ENCODE measurements at regions not wholly inside any gene's neighbourhood (a gene's known extent, or its start where the extent isn't known, plus 50 kb on each side); places are given as distances from the start of the nearest gene placed in this dataset.

DNA sequence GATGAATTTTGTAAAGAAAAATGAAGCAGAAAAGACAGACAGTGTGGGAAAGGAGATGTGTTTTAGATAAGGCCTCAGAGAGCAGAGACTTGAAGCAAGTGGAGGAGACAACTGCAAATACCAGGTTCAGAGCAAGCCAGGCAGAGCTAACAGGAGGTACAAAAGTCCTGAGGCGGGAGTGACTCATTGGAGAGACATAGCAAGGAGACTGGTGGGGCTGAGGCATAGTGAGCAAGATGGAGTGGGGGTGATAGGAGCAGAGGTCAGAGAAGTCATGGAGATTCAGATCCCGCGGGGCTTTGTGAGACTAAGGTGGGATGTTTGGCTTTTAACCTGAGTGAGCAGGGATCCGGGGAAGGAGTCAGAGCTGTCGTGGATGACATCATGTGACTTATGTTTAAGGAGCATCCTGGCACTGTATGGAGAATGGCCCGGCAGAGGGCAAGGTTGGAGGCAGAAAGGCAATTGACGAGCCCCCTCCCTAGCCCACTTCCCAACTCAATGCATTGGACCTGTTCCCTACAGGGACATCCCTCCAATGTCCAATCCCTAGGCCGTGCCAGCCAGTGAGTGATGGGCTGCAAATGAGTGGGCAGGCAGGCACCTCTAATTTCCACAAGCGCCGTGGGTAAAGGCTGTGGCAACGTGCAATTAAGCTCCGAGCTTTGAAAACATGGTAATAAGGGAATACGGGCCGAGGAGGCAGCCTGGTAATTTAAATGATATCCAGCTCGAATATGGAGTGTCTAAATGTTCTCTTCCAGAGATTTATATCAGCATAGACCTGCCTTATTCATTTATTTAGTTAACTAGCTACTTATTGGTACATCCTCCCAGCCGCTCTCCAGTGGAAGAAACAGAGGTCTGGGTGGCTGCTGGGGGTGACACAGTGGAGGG, 206.8 kb upstream of the LHX5 start:
- ATAC-seq (no peak), DNase-seq (no peak)
- H3K36me3 Mint-ChIP-seq (ENCODE audit: low read depth): no peaks in the 10 kb centered on the region
- POLR2A ChIA-PET: no interaction called here
- peaks cover 15% of the 10 kb centered on the region for H3K27me3 Mint-ChIP-seq
- intact Hi-C loops (cut with DNase I, micrococcal nuclease): no loop called here
- no peak overlapping the region for H3K27ac Mint-ChIP-seq
- CTCF ChIA-PET: interaction anchor here (0.8 kb wide), 1 partner anchor 104 kb away, joined by 4 read pairs; no protein-coding TSS in a partner anchor
- no peak overlapping the region for H3K4me3 Mint-ChIP-seq
- H3K9me3 Mint-ChIP-seq (ENCODE audit: low read depth): no peaks in the 10 kb centered on the region
- no peaks in the 10 kb centered on the region for H3K4me1 Mint-ChIP-seq

DNA sequence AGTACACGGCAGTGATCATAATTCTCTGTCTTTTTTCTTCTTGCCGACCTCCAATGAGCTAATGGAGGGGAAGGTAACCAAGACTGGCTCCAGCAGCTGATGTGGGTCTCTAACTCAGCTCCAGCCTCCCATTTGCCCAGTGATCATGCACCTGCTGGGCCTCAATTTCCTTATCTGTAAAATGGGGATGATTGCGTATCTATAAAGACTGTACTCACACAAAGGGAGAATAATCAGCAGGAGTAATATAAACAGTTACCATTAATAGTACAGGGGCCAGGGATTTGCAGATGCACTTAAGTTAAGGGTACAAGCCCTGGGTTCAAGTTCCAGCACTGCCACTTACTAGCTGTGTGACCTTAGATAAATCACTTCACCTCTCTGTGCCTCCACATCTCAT, 204.9 kb upstream of the LHX5 start:
- ChIA-PET CTCF (no interaction called here), POLR2A (no interaction called here)
- intact Hi-C loops (cut with DNase I, micrococcal nuclease): no loop called here
- Mint-ChIP-seq H3K4me1 (no peaks in the 10 kb centered on the region), H3K27ac (no peak overlapping the region), H3K36me3 (ENCODE audit: low read depth) (no peaks in the 10 kb centered on the region), H3K4me3 (no peak overlapping the region), H3K27me3 (peaks cover 18% of the 10 kb centered on the region), H3K9me3 (ENCODE audit: low read depth) (no peaks in the 10 kb centered on the region)
- ATAC-seq (no peak), DNase-seq (no peak)

DNA sequence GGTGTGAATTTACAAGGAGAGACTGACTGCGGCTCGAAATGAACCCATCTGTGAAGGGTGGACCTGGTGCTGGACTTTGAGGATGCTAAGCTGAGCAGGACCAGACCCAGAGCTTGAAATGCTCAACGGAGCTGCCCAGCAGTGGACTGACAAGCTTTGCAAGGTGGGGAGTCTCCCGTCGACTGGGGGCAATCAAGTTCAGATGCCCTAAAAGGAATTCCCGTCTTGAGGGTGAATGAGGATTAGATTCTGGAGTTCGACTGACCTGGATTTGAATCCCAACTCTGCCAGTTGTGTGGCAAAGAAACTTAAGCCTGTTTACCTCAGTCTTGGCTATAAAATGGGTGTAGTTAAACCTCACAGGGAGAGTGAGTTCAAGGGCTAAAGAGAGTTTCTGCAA, 204.4 kb upstream of the LHX5 start:
- Mint-ChIP-seq H3K27ac (no peak overlapping the region), H3K27me3 (peaks cover 20% of the 10 kb centered on the region), H3K36me3 (ENCODE audit: low read depth) (no peaks in the 10 kb centered on the region), H3K4me3 (no peak overlapping the region), H3K4me1 (no peaks in the 10 kb centered on the region), H3K9me3 (ENCODE audit: low read depth) (no peaks in the 10 kb centered on the region)
- CTCF ChIA-PET: interaction anchor here (1.3 kb wide), 1 partner anchor 96 kb away, joined by 3 read pairs; no protein-coding TSS in a partner anchor
- no peak for DNase-seq
- intact Hi-C loops (cut with DNase I, micrococcal nuclease): no loop called here
- no peak for ATAC-seq
- POLR2A ChIA-PET: no interaction called here

DNA sequence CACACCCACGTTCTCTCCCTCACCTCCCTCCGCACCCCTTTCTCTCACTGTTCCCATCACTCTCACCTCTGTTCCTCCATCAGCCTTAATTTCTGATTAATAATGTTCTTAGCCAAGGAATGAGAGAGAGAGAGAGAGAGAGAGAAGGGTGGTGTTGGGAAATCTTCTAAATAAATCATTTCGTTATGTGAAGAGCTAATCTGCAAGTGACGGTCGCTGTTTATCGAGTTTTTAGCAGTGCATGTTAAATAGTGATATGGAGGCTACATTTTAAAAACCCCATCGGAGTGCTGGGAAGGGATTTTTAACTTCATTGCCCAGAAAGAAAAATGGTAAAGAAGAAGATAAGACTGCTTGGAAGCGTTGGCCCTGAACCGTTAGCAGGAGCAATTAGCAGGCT, 203.3 kb upstream of the LHX5 start:
- POLR2A ChIA-PET: no interaction called here
- Mint-ChIP-seq H3K27me3 (peaks cover 25% of the 10 kb centered on the region), H3K4me3 (no peak overlapping the region), H3K4me1 (no peaks in the 10 kb centered on the region), H3K36me3 (ENCODE audit: low read depth) (no peaks in the 10 kb centered on the region), H3K9me3 (ENCODE audit: low read depth) (no peaks in the 10 kb centered on the region), H3K27ac (no peak overlapping the region)
- ATAC-seq (no peak), DNase-seq (no peak)
- intact Hi-C loops (cut with DNase I, micrococcal nuclease): no loop called here
- CTCF ChIA-PET: interaction anchor here (1.3 kb wide), 1 partner anchor 97 kb away, joined by 3 read pairs; no protein-coding TSS in a partner anchor

DNA sequence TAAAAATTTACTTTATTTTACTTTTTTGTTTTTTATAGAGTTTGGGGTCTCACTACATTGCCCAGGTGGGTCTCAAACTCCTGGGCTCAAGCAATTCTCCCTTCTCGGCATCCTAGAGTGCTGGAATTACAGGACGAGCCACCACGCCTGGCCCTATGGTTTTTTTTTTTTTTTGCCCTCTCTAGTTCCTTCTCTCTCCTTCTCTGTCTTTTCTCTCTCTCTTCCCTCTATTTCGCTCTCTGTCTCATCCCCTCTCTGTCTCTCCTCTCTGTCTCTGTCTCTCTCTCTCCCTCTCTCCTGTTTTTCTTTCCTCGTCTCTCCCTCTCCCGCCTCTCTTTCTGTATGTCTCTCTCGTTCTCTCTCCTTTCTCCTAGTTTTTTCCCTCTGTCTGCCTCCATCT, 202.6 kb upstream of the LHX5 start:
- POLR2A ChIA-PET: no interaction called here
- H3K27ac Mint-ChIP-seq: no peak overlapping the region
- H3K36me3 Mint-ChIP-seq (ENCODE audit: low read depth): no peaks in the 10 kb centered on the region
- H3K9me3 Mint-ChIP-seq (ENCODE audit: low read depth): no peaks in the 10 kb centered on the region
- H3K4me1 Mint-ChIP-seq: no peaks in the 10 kb centered on the region
- ATAC-seq (no peak), DNase-seq (no peak)
- CTCF ChIA-PET: no interaction called here
- H3K27me3 Mint-ChIP-seq: peaks cover 31% of the 10 kb centered on the region
- intact Hi-C loops (cut with DNase I, micrococcal nuclease): no loop called here
- no peak overlapping the region for H3K4me3 Mint-ChIP-seq

DNA sequence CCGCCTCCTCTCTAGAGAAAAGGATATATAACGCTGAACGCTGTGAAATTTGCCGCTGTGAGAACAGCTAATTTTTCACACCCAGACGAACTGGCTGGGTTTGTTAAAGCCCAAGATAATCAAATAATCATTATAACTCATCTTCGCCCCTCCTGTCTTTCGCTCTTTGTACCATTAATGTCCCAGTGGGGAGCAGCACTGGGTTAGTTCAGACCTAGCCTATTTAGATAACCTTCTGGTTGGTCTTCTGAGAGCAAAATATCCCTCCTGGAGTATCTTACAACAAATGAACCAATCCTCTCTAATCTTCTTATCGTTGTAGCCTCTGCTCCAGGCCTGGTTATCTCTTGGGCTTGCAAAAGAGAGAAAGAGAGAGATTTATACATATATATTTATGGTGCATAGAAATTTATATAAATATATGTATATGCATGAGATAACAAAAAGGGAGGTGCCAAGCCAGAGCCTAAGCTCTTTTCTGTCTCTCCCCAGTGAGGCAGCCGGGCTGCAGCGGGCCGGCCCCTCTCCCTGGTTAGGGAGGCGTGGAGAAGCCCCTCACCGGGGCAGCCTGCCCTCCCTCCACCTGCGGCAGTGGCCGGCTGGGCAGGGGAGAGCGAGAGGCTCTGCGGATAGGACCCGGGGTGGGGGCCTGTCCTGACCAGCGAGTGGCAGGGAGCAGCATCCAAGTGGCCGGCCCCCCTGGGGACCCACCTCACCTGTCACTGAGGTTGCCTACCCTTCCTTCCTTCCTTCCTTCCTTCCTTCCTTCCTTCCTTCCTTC, 202.0 kb upstream of the LHX5 start:
- H3K9me3 Mint-ChIP-seq (ENCODE audit: low read depth): no peaks in the 10 kb centered on the region
- H3K4me1 Mint-ChIP-seq: no peaks in the 10 kb centered on the region
- H3K27me3 Mint-ChIP-seq: peaks cover 34% of the 10 kb centered on the region
- ChIA-PET POLR2A (no interaction called here), CTCF (no interaction called here)
- H3K36me3 Mint-ChIP-seq (ENCODE audit: low read depth): no peaks in the 10 kb centered on the region
- DNase-seq (no peak), ATAC-seq (no peak)
- H3K27ac Mint-ChIP-seq: no peak overlapping the region
- intact Hi-C loops (cut with DNase I, micrococcal nuclease): no loop called here
- no peak overlapping the region for H3K4me3 Mint-ChIP-seq

DNA sequence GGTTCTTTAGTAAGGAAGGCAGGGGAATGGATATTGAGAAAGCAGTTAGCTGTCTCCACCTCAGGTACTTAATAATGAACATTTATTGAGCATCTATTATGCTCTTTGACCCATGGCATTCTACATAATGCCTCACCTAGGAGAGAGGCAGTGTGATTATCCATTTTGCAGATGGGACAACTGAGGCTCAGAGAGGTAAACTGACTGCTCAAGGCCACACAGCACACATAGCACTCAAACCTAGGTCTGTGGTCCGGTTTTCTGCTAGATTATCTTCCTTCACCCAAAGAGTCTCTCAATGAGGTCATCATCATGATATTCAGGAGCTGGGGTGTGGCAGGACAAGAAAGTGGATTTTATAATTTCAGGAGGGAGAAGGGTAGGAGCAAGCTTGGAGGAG, 199.1 kb upstream of the LHX5 start:
- no peaks in the 10 kb centered on the region for H3K9me3 Mint-ChIP-seq (ENCODE audit: low read depth)
- no peak overlapping the region for H3K4me3 Mint-ChIP-seq
- peaks cover 33% of the 10 kb centered on the region for H3K27me3 Mint-ChIP-seq
- H3K4me1 Mint-ChIP-seq: no peaks in the 10 kb centered on the region
- intact Hi-C loops (cut with DNase I, micrococcal nuclease): no loop called here
- DNase-seq: no peak
- H3K36me3 Mint-ChIP-seq (ENCODE audit: low read depth): no peaks in the 10 kb centered on the region
- POLR2A ChIA-PET: no interaction called here
- no peak for ATAC-seq
- CTCF ChIA-PET: no interaction called here
- no peak overlapping the region for H3K27ac Mint-ChIP-seq

DNA sequence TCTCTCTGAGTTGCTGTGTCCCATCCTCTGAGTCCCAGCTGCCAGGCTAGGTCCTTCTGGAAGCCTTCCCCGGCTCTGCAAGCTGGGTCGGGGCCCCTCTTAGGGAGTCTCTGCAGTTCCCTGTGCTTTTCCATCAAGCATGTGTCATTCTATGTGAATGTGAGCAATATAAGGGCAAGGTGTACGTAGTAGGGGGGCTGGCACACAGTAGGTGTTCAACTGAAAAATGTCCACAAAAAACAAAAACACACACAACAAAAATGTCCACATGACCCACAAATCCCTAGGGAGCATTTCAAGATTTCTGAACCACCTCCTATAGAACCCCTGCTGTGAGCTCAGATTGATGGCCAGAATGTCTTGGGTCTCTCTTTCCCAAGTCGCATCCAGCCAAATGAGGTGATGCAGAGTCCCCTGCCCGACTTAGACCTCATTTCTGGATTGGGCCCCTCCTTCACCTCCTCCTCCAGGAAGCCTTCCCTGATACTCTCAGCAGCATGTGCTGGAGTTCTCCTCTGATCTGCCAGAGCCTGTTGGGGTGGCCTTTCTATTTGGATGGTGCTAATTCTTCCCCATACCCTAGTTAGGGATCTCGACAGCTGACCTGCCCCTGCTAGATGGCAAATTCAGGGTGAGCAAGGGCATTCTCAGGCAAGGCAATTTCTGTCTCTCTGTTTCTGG, 196.1 kb upstream of the LHX5 start:
- Mint-ChIP-seq H3K4me3 (no peak overlapping the region), H3K9me3 (ENCODE audit: low read depth) (no peaks in the 10 kb centered on the region), H3K36me3 (ENCODE audit: low read depth) (no peaks in the 10 kb centered on the region), H3K27ac (no peak overlapping the region), H3K4me1 (no peaks in the 10 kb centered on the region), H3K27me3 (peaks cover 36% of the 10 kb centered on the region)
- ATAC-seq (no peak), DNase-seq (no peak)
- CTCF ChIA-PET: no interaction called here
- intact Hi-C loops (cut with DNase I, micrococcal nuclease): no loop called here
- POLR2A ChIA-PET: no interaction called here

DNA sequence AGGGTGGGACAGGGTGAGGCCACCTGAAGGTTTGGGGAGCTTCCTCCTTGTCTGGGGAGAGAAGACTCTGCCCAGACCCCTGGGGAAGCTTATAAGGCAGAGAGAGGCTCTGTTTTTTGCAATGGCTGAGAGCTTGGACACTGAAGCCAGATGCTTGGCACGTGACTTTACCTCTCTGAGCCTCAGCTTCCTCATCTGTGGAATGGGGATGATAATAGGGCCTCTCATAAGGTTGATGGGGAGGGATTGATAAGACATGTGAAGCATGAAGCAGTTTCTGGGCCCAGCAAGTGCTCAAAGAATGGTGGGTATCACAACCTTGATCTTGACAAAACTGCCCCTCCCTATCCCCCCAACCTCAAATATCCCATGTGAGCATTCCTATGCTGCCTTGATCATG, 195.4 kb upstream of the LHX5 start:
- DNase-seq (no peak), ATAC-seq (no peak)
- Mint-ChIP-seq H3K36me3 (ENCODE audit: low read depth) (no peaks in the 10 kb centered on the region), H3K9me3 (ENCODE audit: low read depth) (no peaks in the 10 kb centered on the region), H3K4me1 (no peaks in the 10 kb centered on the region), H3K4me3 (no peak overlapping the region), H3K27ac (no peak overlapping the region), H3K27me3 (peaks cover 36% of the 10 kb centered on the region)
- POLR2A ChIA-PET: no interaction called here
- intact Hi-C loops (cut with DNase I, micrococcal nuclease): no loop called here
- CTCF ChIA-PET: no interaction called here

DNA sequence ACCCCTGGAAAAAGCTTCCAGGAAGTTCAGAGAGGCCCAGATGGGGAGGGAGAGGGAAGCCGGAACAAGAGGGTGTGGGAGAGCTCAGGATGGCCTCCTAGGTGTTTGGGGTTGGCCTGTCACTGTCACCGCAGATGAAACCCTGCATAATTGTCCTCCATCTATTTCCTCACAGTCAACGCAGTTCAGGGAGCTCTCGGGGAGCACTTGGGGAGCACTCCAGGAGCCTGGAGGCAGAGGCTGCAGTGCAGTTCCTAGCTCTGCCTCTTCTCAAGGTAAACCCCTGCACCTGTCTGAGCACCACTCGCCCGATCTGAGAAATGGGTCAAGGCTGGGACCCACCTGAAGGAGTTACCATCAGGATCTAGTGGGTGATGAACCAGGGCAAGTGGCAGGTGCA, 194.6 kb upstream of the LHX5 start:
- DNase-seq (no peak), ATAC-seq (no peak)
- H3K27ac Mint-ChIP-seq: no peak overlapping the region
- no peaks in the 10 kb centered on the region for H3K36me3 Mint-ChIP-seq (ENCODE audit: low read depth)
- peaks cover 31% of the 10 kb centered on the region for H3K27me3 Mint-ChIP-seq
- POLR2A ChIA-PET: no interaction called here
- CTCF ChIA-PET: interaction anchor here (1.0 kb wide), 1 partner anchor 19 kb away, joined by 3 read pairs; no protein-coding TSS in a partner anchor
- intact Hi-C loops (cut with DNase I, micrococcal nuclease): no loop called here
- H3K9me3 Mint-ChIP-seq (ENCODE audit: low read depth): no peaks in the 10 kb centered on the region
- H3K4me3 Mint-ChIP-seq: no peak overlapping the region
- H3K4me1 Mint-ChIP-seq: no peaks in the 10 kb centered on the region

DNA sequence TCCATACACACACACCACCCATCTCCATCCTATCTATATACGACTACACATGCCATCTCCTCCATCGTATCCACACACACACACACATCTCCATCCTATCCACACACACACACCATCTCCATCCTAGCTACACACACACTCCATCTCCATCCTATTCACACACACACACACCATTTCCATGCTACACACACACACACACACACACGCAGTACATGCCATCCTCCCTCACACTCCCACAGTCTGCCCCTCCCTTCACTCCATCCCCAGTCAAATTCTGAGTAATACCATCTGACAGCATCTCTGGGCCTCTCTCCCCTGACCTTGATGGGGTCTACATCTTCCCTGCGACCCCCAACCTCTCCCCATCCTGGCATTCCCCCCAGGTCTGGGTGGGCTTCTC, 193.8 kb upstream of the LHX5 start:
- CTCF ChIA-PET: no interaction called here
- H3K27ac Mint-ChIP-seq: no peak overlapping the region
- POLR2A ChIA-PET: no interaction called here
- H3K9me3 Mint-ChIP-seq (ENCODE audit: low read depth): no peaks in the 10 kb centered on the region
- ATAC-seq (no peak), DNase-seq (no peak)
- peaks cover 27% of the 10 kb centered on the region for H3K27me3 Mint-ChIP-seq
- no peak overlapping the region for H3K4me3 Mint-ChIP-seq
- no peaks in the 10 kb centered on the region for H3K4me1 Mint-ChIP-seq
- no peaks in the 10 kb centered on the region for H3K36me3 Mint-ChIP-seq (ENCODE audit: low read depth)
- intact Hi-C loops (cut with DNase I, micrococcal nuclease): no loop called here

DNA sequence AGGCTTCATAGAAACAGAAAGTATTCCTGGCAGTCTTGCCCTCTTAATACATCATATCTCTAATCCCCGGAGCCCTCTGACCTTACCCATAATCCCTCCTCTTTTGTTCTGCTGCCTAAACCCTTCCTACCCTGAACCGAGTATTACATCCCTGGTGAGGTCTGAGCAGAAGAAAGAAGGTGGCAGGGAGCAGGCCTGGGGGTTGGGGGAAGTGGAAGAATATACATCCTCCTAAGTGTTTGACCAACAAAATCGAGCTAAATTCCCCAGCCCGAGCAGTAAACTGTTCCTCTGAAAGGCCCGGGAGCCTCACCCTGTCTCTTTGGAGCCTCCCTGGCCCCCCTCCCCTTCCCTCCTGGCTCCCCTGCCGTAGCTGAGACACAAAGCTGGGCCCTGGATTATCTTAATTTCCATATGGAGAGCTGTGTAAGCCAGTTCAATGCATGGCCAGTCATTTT, 192.6 kb upstream of the LHX5 start:
- H3K36me3 Mint-ChIP-seq (ENCODE audit: low read depth): no peaks in the 10 kb centered on the region
- H3K4me1 Mint-ChIP-seq: no peaks in the 10 kb centered on the region
- CTCF ChIA-PET: no interaction called here
- ATAC-seq (no peak), DNase-seq (no peak)
- peaks cover 20% of the 10 kb centered on the region for H3K27me3 Mint-ChIP-seq
- no peaks in the 10 kb centered on the region for H3K9me3 Mint-ChIP-seq (ENCODE audit: low read depth)
- no peak overlapping the region for H3K27ac Mint-ChIP-seq
- POLR2A ChIA-PET: no interaction called here
- intact Hi-C loops (cut with DNase I, micrococcal nuclease): no loop called here
- no peak overlapping the region for H3K4me3 Mint-ChIP-seq
